HFFc6 (cell line): ENCODE measurements at regions not wholly inside any gene's neighbourhood (a gene's known extent, or its start where the extent isn't known, plus 50 kb on each side); places are given as distances from the start of the nearest gene placed in this dataset.

ENCODE experiments used
- DNase-seq: peaks from one replicate; pipeline ENCODE4 v3.0.0-alpha.2; 2018
- H3K27ac Mint-ChIP-seq: 2 replicates; pipeline ENCODE4 v1.8.0; 2020; ENCODE audit warnings: mild to moderate bottlenecking, mixed read lengths
- H3K27me3 Mint-ChIP-seq: 2 replicates; pipeline ENCODE4 v1.8.0; 2021; ENCODE audit warnings: mild to moderate bottlenecking, moderate library complexity, mixed read lengths; ENCODE audit not compliant: insufficient read depth
- H3K36me3 Mint-ChIP-seq: 2 replicates; pipeline ENCODE4 v1.8.0; 2021; ENCODE audit warnings: low read depth, mixed read lengths
- H3K4me1 Mint-ChIP-seq: 2 replicates; pipeline ENCODE4 v1.8.0; 2020; ENCODE audit warnings: low read depth, mixed read lengths
- H3K4me3 Mint-ChIP-seq: 2 replicates; pipeline ENCODE4 v1.8.0; 2020; ENCODE audit warnings: mild to moderate bottlenecking, moderate library complexity, mixed read lengths
- H3K9me3 Mint-ChIP-seq: 2 replicates; pipeline ENCODE4 v1.8.0; 2020; ENCODE audit warnings: mild to moderate bottlenecking, mixed read lengths
- TF ChIP-seq, protein P1 (sequence below): fragments of 200-600 bp; sonication (generic); IDR thresholded peaks from 2 replicates; pipeline ENCODE4 v1.5.0; 2021; ENCODE audit warnings: antibody characterized with exemption, mild to moderate bottlenecking

- H3K27ac Mint-ChIP-seq = no peak overlapping the region
- H3K36me3 Mint-ChIP-seq = no peaks in the 10 kb centered on the region; the same call in 1 of the 2 replicates
- peaks cover 4% of the 10 kb centered on the region for H3K27me3 Mint-ChIP-seq
- H3K9me3 Mint-ChIP-seq = peaks cover 18% of the 10 kb centered on the region; the same call in 1 of the 2 replicates
- no peak overlapping the region for H3K4me3 Mint-ChIP-seq
- TF ChIP-seq, protein P1, sequence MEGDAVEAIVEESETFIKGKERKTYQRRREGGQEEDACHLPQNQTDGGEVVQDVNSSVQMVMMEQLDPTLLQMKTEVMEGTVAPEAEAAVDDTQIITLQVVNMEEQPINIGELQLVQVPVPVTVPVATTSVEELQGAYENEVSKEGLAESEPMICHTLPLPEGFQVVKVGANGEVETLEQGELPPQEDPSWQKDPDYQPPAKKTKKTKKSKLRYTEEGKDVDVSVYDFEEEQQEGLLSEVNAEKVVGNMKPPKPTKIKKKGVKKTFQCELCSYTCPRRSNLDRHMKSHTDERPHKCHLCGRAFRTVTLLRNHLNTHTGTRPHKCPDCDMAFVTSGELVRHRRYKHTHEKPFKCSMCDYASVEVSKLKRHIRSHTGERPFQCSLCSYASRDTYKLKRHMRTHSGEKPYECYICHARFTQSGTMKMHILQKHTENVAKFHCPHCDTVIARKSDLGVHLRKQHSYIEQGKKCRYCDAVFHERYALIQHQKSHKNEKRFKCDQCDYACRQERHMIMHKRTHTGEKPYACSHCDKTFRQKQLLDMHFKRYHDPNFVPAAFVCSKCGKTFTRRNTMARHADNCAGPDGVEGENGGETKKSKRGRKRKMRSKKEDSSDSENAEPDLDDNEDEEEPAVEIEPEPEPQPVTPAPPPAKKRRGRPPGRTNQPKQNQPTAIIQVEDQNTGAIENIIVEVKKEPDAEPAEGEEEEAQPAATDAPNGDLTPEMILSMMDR = no peak
- no peaks in the 10 kb centered on the region for H3K4me1 Mint-ChIP-seq
- DNase-seq = no peak
Observed at GRCh38 chr6:15877231-15877630, 214.4 kb upstream of the DTNBP1 start.

DNA sequence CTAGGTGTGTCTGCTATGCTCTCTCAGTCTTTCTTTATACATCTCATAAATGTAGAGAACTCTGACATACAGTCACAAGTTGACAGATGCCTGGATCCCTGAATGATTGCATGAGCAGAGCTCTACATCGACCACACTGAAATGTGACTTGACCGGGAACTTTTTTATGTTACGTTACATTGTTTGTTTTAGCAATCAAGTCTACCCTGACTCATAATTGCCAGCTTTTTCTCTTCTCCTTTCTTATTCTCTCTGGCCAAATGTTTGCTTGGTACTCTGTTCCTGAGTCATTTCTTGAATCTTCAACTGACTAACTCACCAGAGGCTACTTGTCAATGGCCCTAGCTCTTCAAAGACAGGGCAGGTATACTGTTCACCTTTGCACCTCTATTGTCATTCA is 213.6 kb upstream of the DTNBP1 start:
- TF ChIP-seq, protein P1 = no peak
- no peak for DNase-seq
- H3K36me3 Mint-ChIP-seq = no peaks in the 10 kb centered on the region
- H3K4me1 Mint-ChIP-seq = no peaks in the 10 kb centered on the region
- H3K27ac Mint-ChIP-seq = no peak overlapping the region
- no peak overlapping the region for H3K4me3 Mint-ChIP-seq
- H3K9me3 Mint-ChIP-seq = peaks cover 15% of the 10 kb centered on the region; the same call in 1 of the 2 replicates
- peaks cover 4% of the 10 kb centered on the region for H3K27me3 Mint-ChIP-seq

- H3K27ac Mint-ChIP-seq = no peak overlapping the region
- no peak overlapping the region for H3K4me3 Mint-ChIP-seq
- TF ChIP-seq, protein P1 = no peak
- no peaks in the 10 kb centered on the region for H3K36me3 Mint-ChIP-seq
- no peak for DNase-seq
- H3K4me1 Mint-ChIP-seq = no peaks in the 10 kb centered on the region
- peaks cover 4% of the 10 kb centered on the region for H3K27me3 Mint-ChIP-seq
- peaks cover 11% of the 10 kb centered on the region; the same call in 1 of the 2 replicates for H3K9me3 Mint-ChIP-seq
Observed at GRCh38 chr6:15875797-15876196, 213.0 kb upstream of the DTNBP1 start.

DNA sequence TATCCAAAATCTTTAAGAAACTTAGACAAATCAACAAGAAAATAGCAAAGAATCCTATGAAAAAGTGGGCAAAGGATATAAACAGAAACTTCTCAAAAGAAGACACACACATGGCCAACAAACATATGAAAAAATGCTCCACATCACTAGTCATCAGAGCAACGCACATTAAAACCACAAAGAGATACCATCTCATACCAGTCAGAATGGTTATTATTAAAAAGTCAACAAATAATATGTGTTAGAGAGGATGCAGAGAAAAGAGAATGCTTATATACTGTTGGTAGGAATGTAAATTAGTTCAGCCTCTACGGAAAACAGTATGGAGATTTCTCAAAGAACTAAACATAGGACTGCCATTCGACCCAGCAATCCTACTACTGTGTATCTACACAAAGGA is 212.0 kb upstream of the DTNBP1 start:
- H3K9me3 Mint-ChIP-seq = peaks cover 11% of the 10 kb centered on the region; the same call in 1 of the 2 replicates
- TF ChIP-seq, protein P1 = no peak
- no peak overlapping the region for H3K4me3 Mint-ChIP-seq
- H3K27ac Mint-ChIP-seq = no peak overlapping the region
- no peaks in the 10 kb centered on the region for H3K36me3 Mint-ChIP-seq
- DNase-seq = peak; percentile 28
- H3K4me1 Mint-ChIP-seq = no peaks in the 10 kb centered on the region
- H3K27me3 Mint-ChIP-seq = peaks cover 4% of the 10 kb centered on the region

- Mint-ChIP-seq H3K27ac (no peak overlapping the region), H3K4me3 (no peak overlapping the region), H3K27me3 (peaks cover 4% of the 10 kb centered on the region), H3K9me3 (peaks cover 11% of the 10 kb centered on the region; the same call in 1 of the 2 replicates), H3K4me1 (no peaks in the 10 kb centered on the region), H3K36me3 (no peaks in the 10 kb centered on the region)
- TF ChIP-seq, protein P1 = no peak
- no peak for DNase-seq
Observed at GRCh38 chr6:15874326-15874725, 211.5 kb upstream of the DTNBP1 start.
